ENCODE measurements at regions not wholly inside any gene's neighbourhood (a gene's known extent, or its start where the extent isn't known, plus 50 kb on each side); places are given as distances from the start of the nearest gene placed in this dataset.

GRCh38 chr15:56528136-56528535 is 63.2 kb upstream of the MNS1 start:
- TF ChIP-seq CTCF (conservative IDR thresholded peaks at IDR 0.05 in 1 of 2, IDR thresholded peaks at IDR 0.05 in 1 of 2; ENCODE audit: extremely low read depth in 1 of 2, insufficient read depth in 1 of 2, low read depth in 1 of 2, low read length in 2 of 2) (no peak), EZH2 (IDR thresholded peaks at IDR 0.05; ENCODE audit: borderline replicate concordance, low read length) (no peak)
